ENCODE measurements at regions not wholly inside any gene's neighbourhood (a gene's known extent, or its start where the extent isn't known, plus 50 kb on each side); places are given as distances from the start of the nearest gene placed in this dataset.

DNA sequence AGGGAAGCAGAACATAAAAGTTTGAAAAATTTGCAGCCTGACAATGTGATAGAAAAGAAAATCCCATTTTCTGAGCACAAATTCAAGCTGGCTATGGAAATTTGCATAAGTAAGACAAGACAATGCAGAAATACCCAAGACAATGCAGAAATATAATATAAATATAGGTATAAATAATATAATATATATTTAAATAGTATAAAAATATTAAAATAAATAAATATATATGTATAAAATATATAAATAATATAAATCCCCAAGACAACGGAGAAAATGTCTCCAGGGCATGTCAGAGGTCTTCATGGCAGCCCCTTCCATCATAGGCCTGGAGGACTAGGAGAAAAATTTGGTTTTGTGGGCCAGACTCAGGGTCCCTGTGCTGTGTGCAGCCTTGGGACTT lies 125.0 kb upstream of the AADAT start:
- TF ChIP-seq EZH2 (IDR thresholded peaks at IDR 0.05; ENCODE audit: borderline replicate concordance, low read length) (no peak), CTCF (conservative IDR thresholded peaks at IDR 0.05 in 1 of 2, IDR thresholded peaks at IDR 0.05 in 1 of 2; ENCODE audit: extremely low read depth in 1 of 2, insufficient read depth in 1 of 2, low read depth in 1 of 2, low read length in 2 of 2) (no peak)

Measured in mammary epithelial cell (primary cell).